Heart left ventricle (tissue), 16 donors: ENCODE measurements at regions not wholly inside any gene's neighbourhood (a gene's known extent, or its start where the extent isn't known, plus 50 kb on each side); places are given as distances from the start of the nearest gene placed in this dataset.

Source experiments
- ATAC-seq, 4 donors: fragments of 200-7000 bp; cut with Tn5 transposase; one replicate each; pipeline ENCODE4 v1.9.1; 2020 to 2022; ENCODE audit warnings: moderate library complexity in 4 of 4, mild to moderate bottlenecking in 3 of 4, moderate number of reproducible peaks in 1 of 4
- DNase-seq, 5 donors: peaks; one replicate each; pipeline ENCODE4 v3.0.0-alpha.2; 2020
- H3K27ac ChIP-seq, 12 donors: fragments of 200-600 bp; sonication (generic) in 4 of 12; one replicate each; pipeline versions ENCODE4 v1.5.0 to v1.8.0; 2016 to 2022; ENCODE audit warnings: mild to moderate bottlenecking in 2 of 12
- H3K27me3 ChIP-seq, 9 donors: fragments of 200-600 bp; sonication (generic) in 2 of 9; one replicate each; pipeline versions ENCODE4 v1.5.1 to v1.8.0; 2016 to 2022; ENCODE audit warnings: mild to moderate bottlenecking in 3 of 9
- H3K36me3 ChIP-seq, 9 donors: fragments of 200-600 bp; sonication (generic) in 2 of 9; one replicate each; pipeline versions ENCODE4 v1.5.0 to v1.8.0; 2018 to 2022; ENCODE audit warnings: mild to moderate bottlenecking in 2 of 9
- H3K4me1 ChIP-seq, 12 donors: fragments of 200-600 bp; sonication (generic) in 4 of 12; one replicate each; pipeline versions ENCODE4 v1.5.0 to v1.8.0; 2016 to 2022; ENCODE audit warnings: mild to moderate bottlenecking in 3 of 12
- H3K4me3 ChIP-seq, 12 donors: fragments of 200-600 bp; sonication (generic) in 4 of 12; one replicate each; pipeline versions ENCODE4 v1.5.0 to v1.8.0; 2017 to 2022; ENCODE audit warnings: mild to moderate bottlenecking in 9 of 12, moderate library complexity in 4 of 12
- H3K9me3 ChIP-seq, 12 donors: fragments of 200-600 bp; sonication (generic) in 4 of 12; one replicate each; pipeline versions ENCODE4 v1.5.0 to v1.8.0; 2016 to 2022; ENCODE audit warnings: mild to moderate bottlenecking in 1 of 12
- POLR2A ChIP-seq, 2 donors: fragments of 450-650 bp; IDR thresholded peaks; one replicate each; pipeline ENCODE4 v1.6.1; 2017; ENCODE audit warnings: antibody characterized with exemption in 2 of 2, mild to moderate bottlenecking in 2 of 2, moderate library complexity in 2 of 2
- WGBS, 4 donors: extraction: QIAGEN DNeasy Blood & Tissue Kit in 2 of 4; methylation state at CpG; one replicate each; pipeline versions ENCODE4 v1.1.5 to v1.1.7; 2013 to 2018; 5-methylcytosine and 5-hydroxymethylcytosine counted together
- intact Hi-C, 10 donors: fragments of 100-400 bp; cut with DNase I; formaldehyde crosslinking; loops; one replicate each; pipeline versions ENCODE4 v1.11.1 to v1.14.2; 2022
- TF ChIP-seq, protein P1 (sequence below), 12 donors: fragments of 200-600 bp; sonication (generic) in 4 of 12; IDR thresholded peaks; one replicate each; pipeline versions ENCODE4 v1.5.0 to v1.8.0; 2018 to 2022; ENCODE audit warnings: antibody characterized with exemption in 12 of 12, mild to moderate bottlenecking in 5 of 12
- donor health status: ischemic (EF 13 %, LVEDD 7.1; RV severe dilation, severe dysfunction).
- donor health status: healthy with polysubstance abuse.
- donor health status: DM: no; HTN: yes; CAD: no.
- donor health status: DM: no; HTN: no; CAD: no.
- donor health status: ischemic (EF 25% LVEDD 6.9; RV normal size, moderate dysfunction).
- donor health status: ischemic (EF 25% LVEDD 5.7; RV mildly dilated, moderate dysfunction).
- donor health status: healthy.
- donor health status: DM: yes; HTN: yes; CAD: no.
- donor health status: ischemic (EF 35%, LVEDD 5.7; RV mildly dilated, moderate dysfunction).
- donor health status: nonischemic (EF 11% LVEDD 7.7; RV severe dilation, severe dysfunction).
- donor health status: DM: yes; HTN: yes; CAD: no.
- donor health status: PGD.
- donor health status: ischemic (EF 29% LVEDD 5.4; RV normal size, mild dysfunction).
- donor health status: nonischemic (EF 23%, LVEDD 6.1; RV moderate dilation, normal function).

DNA sequence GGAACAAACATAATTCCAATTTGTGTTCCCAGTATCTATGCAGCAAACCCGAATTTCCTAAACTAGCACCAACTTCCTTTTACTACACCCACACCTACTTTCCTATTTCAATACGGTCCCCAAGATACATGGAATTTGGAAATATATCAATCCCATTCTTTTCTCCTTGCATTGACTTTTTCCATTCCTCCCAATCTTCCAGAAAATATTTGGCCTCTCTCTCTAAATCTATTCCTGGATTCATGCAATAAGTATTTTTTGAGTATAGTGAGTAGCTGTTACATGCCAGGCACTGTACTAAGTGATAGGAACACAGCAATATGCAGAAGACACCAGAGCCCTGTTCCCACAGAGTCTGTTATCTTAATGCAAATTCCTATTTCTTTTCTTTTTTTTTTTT is 216.2 kb upstream of the PIK3R1 start:
- 74 to 84% (median 80%) methylated on average over 2 of the region's 2 CpGs for WGBS, 4 donors
- DNase-seq: no peak

DNA sequence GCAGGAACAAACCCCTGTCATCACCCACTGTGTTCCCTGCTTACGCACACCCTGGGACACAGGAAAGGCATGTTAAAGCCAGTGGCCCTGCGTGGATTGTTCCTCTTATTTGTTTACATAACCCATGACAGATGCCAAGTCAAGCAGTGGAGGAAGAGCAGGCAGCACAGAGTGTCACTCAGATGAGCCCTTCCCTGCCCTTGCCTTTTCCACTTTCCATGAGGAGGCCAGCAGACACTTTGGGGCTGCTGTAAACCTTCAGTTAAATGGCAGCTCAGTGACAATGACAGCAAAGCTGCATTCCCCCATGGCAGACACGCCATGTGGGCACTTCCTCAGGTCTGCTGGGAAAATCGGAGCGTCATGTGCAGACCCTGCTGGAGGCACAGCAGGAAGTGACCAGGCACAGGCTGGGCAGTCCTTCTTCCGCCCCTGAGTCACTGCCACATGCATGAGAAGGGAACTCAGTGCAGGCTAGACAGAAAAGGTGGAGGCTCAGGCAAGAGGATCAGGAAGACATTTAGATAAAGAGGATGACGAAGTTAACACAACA is 216.8 kb upstream of the PIK3R1 start:
- TF ChIP-seq, protein P1, sequence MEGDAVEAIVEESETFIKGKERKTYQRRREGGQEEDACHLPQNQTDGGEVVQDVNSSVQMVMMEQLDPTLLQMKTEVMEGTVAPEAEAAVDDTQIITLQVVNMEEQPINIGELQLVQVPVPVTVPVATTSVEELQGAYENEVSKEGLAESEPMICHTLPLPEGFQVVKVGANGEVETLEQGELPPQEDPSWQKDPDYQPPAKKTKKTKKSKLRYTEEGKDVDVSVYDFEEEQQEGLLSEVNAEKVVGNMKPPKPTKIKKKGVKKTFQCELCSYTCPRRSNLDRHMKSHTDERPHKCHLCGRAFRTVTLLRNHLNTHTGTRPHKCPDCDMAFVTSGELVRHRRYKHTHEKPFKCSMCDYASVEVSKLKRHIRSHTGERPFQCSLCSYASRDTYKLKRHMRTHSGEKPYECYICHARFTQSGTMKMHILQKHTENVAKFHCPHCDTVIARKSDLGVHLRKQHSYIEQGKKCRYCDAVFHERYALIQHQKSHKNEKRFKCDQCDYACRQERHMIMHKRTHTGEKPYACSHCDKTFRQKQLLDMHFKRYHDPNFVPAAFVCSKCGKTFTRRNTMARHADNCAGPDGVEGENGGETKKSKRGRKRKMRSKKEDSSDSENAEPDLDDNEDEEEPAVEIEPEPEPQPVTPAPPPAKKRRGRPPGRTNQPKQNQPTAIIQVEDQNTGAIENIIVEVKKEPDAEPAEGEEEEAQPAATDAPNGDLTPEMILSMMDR (IDR thresholded peaks at IDR 0.05): no peak
- TF ChIP-seq POLR2A (IDR thresholded peaks at IDR 0.05): no peak
- ATAC-seq (peak; percentile 76 to 92 (median 83)), DNase-seq (peak; percentile 42 to 70 (median 63))
- Histone ChIP-seq H3K4me1 (peaks cover 0 to 17% (median 4%) of the 10 kb centered on the region in 12 donors), H3K36me3 (no peaks in the 10 kb centered on the region), H3K27me3 (no peaks in the 10 kb centered on the region), H3K4me3 (no peak overlapping the region), H3K27ac (peak overlapping the region in 7 of 12 donors; percentile 2 to 92 (median 40)), H3K9me3 (no peaks in the 10 kb centered on the region)
- WGBS, 4 donors: 70 to 75% (median 71%) methylated on average over 7 of the region's 7 CpGs
- intact Hi-C loops: no loop called here

More for the DNA sequence above, 216.2 kb upstream of the PIK3R1 start:
- no peak for ATAC-seq
- intact Hi-C loops: no loop called here
- Histone ChIP-seq H3K4me3 (no peak overlapping the region), H3K27ac (peak overlapping the region in 3 of 12 donors; percentile 2 to 92 (median 78)), H3K27me3 (no peaks in the 10 kb centered on the region), H3K36me3 (no peaks in the 10 kb centered on the region), H3K9me3 (no peaks in the 10 kb centered on the region), H3K4me1 (peaks cover 0 to 17% (median 4%) of the 10 kb centered on the region in 12 donors)
- TF ChIP-seq, protein P1 (IDR thresholded peaks at IDR 0.05): no peak

DNA sequence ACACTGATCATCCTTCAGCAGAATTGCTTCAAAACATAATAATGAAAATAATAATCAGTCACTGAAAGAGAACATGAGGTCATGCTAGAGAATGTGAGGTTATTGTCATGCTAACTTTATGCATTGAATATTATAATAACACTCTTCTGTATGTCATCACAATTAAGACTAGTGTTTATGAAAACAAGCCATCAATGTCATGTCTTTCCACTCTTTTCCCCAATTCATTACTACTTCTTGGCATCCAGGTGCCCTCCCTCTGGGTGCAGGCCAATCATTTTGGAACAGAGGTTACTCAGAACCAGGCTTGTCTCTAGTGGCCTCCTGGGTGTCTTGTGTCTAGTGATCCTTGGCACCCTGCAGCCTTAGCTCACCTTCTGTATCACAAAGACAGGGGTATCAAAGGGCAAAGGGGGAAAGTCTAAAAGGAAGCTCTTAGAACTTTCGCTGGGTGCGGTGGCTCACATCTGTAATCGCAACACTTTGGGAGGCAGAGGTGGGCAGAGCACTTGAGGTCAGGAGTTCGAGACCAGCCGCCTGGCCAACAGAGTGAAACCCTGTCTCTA is 217.6 kb upstream of the PIK3R1 start:
- TF ChIP-seq POLR2A (IDR thresholded peaks at IDR 0.05): no peak
- TF ChIP-seq, protein P1 (IDR thresholded peaks at IDR 0.05): no peak
- Histone ChIP-seq H3K27ac (peak overlapping the region in 3 of 12 donors; percentile 2 to 92 (median 78)), H3K9me3 (no peaks in the 10 kb centered on the region), H3K4me1 (peaks cover 0 to 19% (median 4%) of the 10 kb centered on the region in 12 donors), H3K36me3 (no peaks in the 10 kb centered on the region), H3K4me3 (no peak overlapping the region), H3K27me3 (no peaks in the 10 kb centered on the region)
- WGBS, 4 donors: 78 to 99% (median 97%) methylated on average over 4 to 5 of the region's 5 CpGs
- no peak for ATAC-seq
- intact Hi-C loops: no loop called here
- DNase-seq: no peak

DNA sequence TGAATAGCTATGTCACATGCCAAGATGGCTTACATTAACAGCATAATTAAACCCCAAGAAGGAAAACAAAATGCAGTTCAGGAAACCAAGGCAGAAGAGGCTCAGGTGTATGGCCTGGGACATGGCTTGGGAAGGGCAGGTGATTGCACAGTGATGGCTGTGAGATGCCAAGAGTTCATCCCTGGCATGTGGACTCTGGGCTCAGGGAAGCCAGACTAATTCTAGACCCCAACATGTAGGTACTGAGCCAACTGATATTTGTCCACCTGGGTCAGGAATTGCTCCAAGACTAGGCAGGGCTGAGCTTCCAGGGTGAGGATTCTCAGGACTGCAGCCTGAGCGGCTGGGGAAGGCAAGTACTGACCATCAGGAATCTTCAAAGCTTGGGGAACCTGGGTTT is 218.4 kb upstream of the PIK3R1 start:
- no peak overlapping the region for H3K27ac ChIP-seq
- no peaks in the 10 kb centered on the region for H3K9me3 ChIP-seq
- no peak for TF ChIP-seq POLR2A (IDR thresholded peaks at IDR 0.05)
- TF ChIP-seq, protein P1 (IDR thresholded peaks at IDR 0.05): no peak
- no peak overlapping the region for H3K4me3 ChIP-seq
- H3K4me1 ChIP-seq: peaks cover 0 to 21% (median 6%) of the 10 kb centered on the region in 12 donors
- ATAC-seq (no peak), DNase-seq (no peak)
- H3K27me3 ChIP-seq: no peaks in the 10 kb centered on the region
- WGBS, 4 donors: 89 to 98% (median 96%) methylated on average over 1 of the region's 1 CpG
- intact Hi-C loops: no loop called here
- no peaks in the 10 kb centered on the region for H3K36me3 ChIP-seq
